ENCODE measurements at regions not wholly inside any gene's neighbourhood (a gene's known extent, or its start where the extent isn't known, plus 50 kb on each side); places are given as distances from the start of the nearest gene placed in this dataset.

- TF ChIP-seq CREB1 (CRISPR knock-in tag; IDR thresholded peaks at IDR 0.05) (no peak), NFE2L1 (CRISPR knock-in tag; IDR thresholded peaks at IDR 0.05) (no peak), ZNF416 (CRISPR knock-in tag; IDR thresholded peaks at IDR 0.05) (no peak), ATF2 (CRISPR knock-in tag; IDR thresholded peaks at IDR 0.05; ENCODE audit: borderline replicate concordance, low read depth) (no peak), CTCF (IDR thresholded peaks at IDR 0.05) (no peak), TP53 (CRISPR knock-in tag; IDR thresholded peaks at IDR 0.05) (no peak), MAX (CRISPR knock-in tag; IDR thresholded peaks at IDR 0.05) (no peak)
Observed at GRCh38 chr12:16467272-16467671, 119.8 kb downstream of the MGST1 start.
